Eye (tissue), 1 donor: ENCODE measurements at regions not wholly inside any gene's neighbourhood (a gene's known extent, or its start where the extent isn't known, plus 50 kb on each side); places are given as distances from the start of the nearest gene placed in this dataset.

Source experiments
- DNase-seq: peaks from one replicate; pipeline ENCODE4 v3.0.0-alpha.2; 2015

- DNase-seq: no peak
These were observed 61.7 kb upstream of the ELAVL2 start for GRCh38 chr9:23887781-23888180.
